SH-SY5Y (cell line): ENCODE measurements at regions not wholly inside any gene's neighbourhood (a gene's known extent, or its start where the extent isn't known, plus 50 kb on each side); places are given as distances from the start of the nearest gene placed in this dataset.

Source experiments
- GATA2 ChIP-seq: IDR thresholded peaks from 2 replicates; pipeline ENCODE4 v1.6.1; 2011; ENCODE audit warnings: mild to moderate bottlenecking, low read depth, low read length
- GATA3 ChIP-seq: IDR thresholded peaks from 2 replicates; pipeline ENCODE4 v1.6.1; 2011; ENCODE audit warnings: low read depth, mild to moderate bottlenecking, low read length, moderate library complexity

DNA sequence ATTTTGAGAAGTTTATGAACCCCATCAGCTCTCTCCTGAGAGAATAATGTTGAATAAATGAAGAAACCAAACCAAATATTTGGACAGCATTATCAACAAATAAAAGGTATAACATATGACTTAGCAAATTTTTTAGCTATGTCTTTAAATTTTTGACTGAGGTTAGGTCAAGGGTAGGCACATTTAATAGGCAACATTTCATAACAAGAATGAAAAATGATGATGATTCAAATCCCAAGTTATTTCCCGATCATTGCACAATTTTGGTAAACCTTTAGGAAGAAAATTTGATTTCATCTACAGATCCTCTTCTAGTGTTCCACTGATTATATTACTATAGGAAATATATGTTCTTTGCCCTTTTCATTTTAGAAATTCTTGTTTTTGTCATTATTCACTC is 123.7 kb upstream of the TLR3 start:
- no peak for TF ChIP-seq GATA2
- TF ChIP-seq GATA3 = no peak
